ENCODE measurements at regions not wholly inside any gene's neighbourhood (a gene's known extent, or its start where the extent isn't known, plus 50 kb on each side); places are given as distances from the start of the nearest gene placed in this dataset.
"Not testable (repeated sequence)": the region's sequence is repeated elsewhere in the genome, so short reads cannot be mapped to it uniquely, and the experiment has no call there.

- no peak for DNase-seq (ENCODE audit: low spot score)
Observed at GRCh38 chr10:33067917-33068316, 109.9 kb upstream of the ITGB1 start.

GRCh38 chr10:33067481-33067880 is 109.5 kb upstream of the ITGB1 start:
- DNase-seq (ENCODE audit: low spot score): no peak

- DNase-seq (ENCODE audit: low spot score): peak; percentile 31
Observed at GRCh38 chr10:33066558-33067236, 108.7 kb upstream of the ITGB1 start.

- DNase-seq (ENCODE audit: low spot score): no peak
Observed at GRCh38 chr10:33065111-33065510, 107.1 kb upstream of the ITGB1 start.

GRCh38 chr10:33064706-33065105 is 106.7 kb upstream of the ITGB1 start:
- DNase-seq (ENCODE audit: low spot score): no peak

- no peak for DNase-seq (ENCODE audit: low spot score)
Observed at GRCh38 chr10:33057620-33058019, 99.6 kb upstream of the ITGB1 start.

GRCh38 chr10:33056828-33057596 is 99.0 kb upstream of the ITGB1 start:
- DNase-seq (ENCODE audit: low spot score): no peak

- DNase-seq (ENCODE audit: low spot score): no peak
Observed at GRCh38 chr10:33055625-33056024, 97.6 kb upstream of the ITGB1 start.

GRCh38 chr10:33052915-33053810 is 95.1 kb upstream of the ITGB1 start:
- DNase-seq (ENCODE audit: low spot score): no peak

- no peak for DNase-seq (ENCODE audit: low spot score)
Observed at GRCh38 chr10:33052263-33052875, 94.3 kb upstream of the ITGB1 start.

GRCh38 chr10:33049963-33050920 is 92.2 kb upstream of the ITGB1 start:
- DNase-seq (ENCODE audit: low spot score): not testable (repeated sequence)

GRCh38 chr10:33048223-33048622 is 90.2 kb upstream of the ITGB1 start:
- DNase-seq (ENCODE audit: low spot score): no peak

GRCh38 chr10:33047655-33048054 is 89.6 kb upstream of the ITGB1 start:
- DNase-seq (ENCODE audit: low spot score): no peak

GRCh38 chr10:33046792-33047191 is 88.8 kb upstream of the ITGB1 start:
- DNase-seq (ENCODE audit: low spot score): no peak

- DNase-seq (ENCODE audit: low spot score): no peak
Observed at GRCh38 chr10:33045421-33045820, 87.4 kb upstream of the ITGB1 start.

- DNase-seq (ENCODE audit: low spot score): no peak
Observed at GRCh38 chr10:33042565-33042964, 84.5 kb upstream of the ITGB1 start.

GRCh38 chr10:33041783-33042437 is 83.9 kb upstream of the ITGB1 start:
- no peak for DNase-seq (ENCODE audit: low spot score)

GRCh38 chr10:33040436-33040835 is 82.4 kb upstream of the ITGB1 start:
- DNase-seq (ENCODE audit: low spot score): no peak

GRCh38 chr10:33039181-33039580 is 81.2 kb upstream of the ITGB1 start:
- DNase-seq (ENCODE audit: low spot score): no peak

GRCh38 chr10:33038672-33039071 is 80.6 kb upstream of the ITGB1 start:
- no peak for DNase-seq (ENCODE audit: low spot score)

Data from umbilical cord (tissue), 1 donor.